Kidney glomerular epithelial cell (primary cell): ENCODE measurements at regions not wholly inside any gene's neighbourhood (a gene's known extent, or its start where the extent isn't known, plus 50 kb on each side); places are given as distances from the start of the nearest gene placed in this dataset.
"Not testable (repeated sequence)": the region's sequence is repeated elsewhere in the genome, so short reads cannot be mapped to it uniquely, and the experiment has no call there.

Experiments
- DNase-seq: peaks from one replicate; lab custom pipeline; 2025; lab: John Stamatoyannopoulos, UW

DNA sequence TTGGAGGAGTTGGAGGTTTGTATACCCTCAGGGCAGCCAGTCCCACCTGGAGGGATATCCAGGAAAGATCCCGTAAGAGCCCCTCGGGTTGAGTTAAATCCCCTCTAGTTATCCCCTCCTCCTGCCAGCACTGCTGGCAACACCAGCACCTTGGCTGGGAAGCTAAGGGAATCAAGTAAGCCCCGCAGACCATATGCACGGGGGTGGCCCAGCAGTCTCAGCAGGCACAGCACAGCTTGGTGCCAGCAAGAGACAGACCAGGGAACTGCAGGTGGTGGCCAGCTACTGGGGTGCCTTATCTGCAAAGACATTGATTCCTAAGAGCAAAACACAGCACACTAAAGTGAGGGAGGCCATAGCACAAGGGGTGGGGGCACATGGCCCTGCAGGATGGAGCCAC, 173.8 kb downstream of the GOLGA6L4 start:
- not testable (repeated sequence) for DNase-seq

GRCh38 chr15:84421513-84422181, 179.2 kb upstream of the ZSCAN2 start:
- DNase-seq: not testable (repeated sequence)

DNA sequence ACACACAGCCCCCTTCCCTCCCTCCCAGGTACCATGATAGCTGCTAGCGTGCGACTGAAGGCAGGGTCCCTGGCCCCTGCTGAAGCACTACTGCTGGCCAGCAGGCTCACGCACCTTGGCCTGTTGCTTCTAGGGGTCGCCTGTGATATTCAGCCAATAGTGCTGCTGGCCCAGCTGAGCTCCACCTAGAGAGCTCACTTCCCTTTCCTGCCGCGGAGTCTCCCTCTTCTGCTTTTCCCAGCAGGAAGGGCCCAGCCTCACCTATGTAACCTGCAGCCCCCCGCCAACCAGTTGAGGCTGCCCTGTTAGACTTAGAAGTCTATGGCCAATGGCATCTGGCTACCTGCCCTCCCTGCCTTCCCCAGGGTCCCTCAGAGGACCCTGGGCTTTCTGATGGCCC, 175.5 kb upstream of the ZSCAN2 start:
- DNase-seq: not testable (repeated sequence)

GRCh38 chr15:84473305-84473877, 127.4 kb upstream of the ZSCAN2 start:
- not testable (repeated sequence) for DNase-seq

GRCh38 chr15:84476364-84477033, 124.3 kb upstream of the ZSCAN2 start:
- not testable (repeated sequence) for DNase-seq

- DNase-seq: not testable (repeated sequence)
These were observed 123.3 kb upstream of the ZSCAN2 start for GRCh38 chr15:84477550-84477949.

GRCh38 chr15:84480174-84480681, 120.6 kb upstream of the ZSCAN2 start:
- DNase-seq: not testable (repeated sequence)

DNA sequence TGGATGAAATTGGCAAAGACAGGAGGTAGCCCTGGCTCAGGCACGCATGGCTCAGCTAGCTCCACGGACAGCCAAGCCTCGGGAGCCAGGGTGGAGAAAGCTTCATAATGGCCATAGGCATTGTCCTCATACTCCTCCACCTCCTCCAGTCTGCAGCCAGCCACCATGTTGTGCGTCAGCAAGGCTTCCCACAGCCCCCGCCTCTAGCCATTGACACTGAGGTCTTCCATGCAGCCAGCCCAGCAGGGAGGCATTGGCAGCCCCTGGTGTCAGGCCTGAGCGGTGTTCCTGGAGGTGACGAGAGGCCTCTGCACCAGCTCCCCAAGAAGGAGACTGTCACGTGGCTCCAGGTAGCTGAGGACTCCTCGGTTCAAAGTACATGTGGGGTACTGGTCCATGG, 117.0 kb upstream of the ZSCAN2 start:
- DNase-seq: not testable (repeated sequence)

- not testable (repeated sequence) for DNase-seq
These were observed 100.5 kb upstream of the ZSCAN2 start for GRCh38 chr15:84500165-84500889.

- DNase-seq: not testable (repeated sequence)
These were observed 97.7 kb upstream of the ZSCAN2 start for GRCh38 chr15:84503101-84503500.

GRCh38 chr15:84505552-84505951, 95.3 kb upstream of the ZSCAN2 start:
- DNase-seq: not testable (repeated sequence)

DNA sequence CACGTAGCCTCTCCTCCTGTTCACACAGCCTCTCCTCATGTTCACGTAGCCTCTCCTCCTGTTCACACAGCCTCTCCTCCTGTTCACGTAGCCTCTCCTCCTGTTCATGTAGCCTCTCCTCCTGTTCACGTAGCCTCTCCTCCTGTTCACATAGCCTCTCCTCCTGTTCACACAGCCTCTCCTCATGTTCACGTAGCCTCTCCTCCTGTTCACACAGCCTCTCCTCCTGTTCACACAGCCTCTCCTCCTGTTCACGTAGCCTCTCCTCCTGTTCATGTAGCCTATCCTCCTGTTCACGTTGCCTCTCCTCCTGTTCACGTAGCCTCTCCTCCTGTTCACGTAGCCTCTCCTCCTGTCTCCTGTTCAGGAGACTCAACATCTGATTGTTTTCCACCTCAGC, 88.5 kb upstream of the ZSCAN2 start:
- not testable (repeated sequence) for DNase-seq

DNA sequence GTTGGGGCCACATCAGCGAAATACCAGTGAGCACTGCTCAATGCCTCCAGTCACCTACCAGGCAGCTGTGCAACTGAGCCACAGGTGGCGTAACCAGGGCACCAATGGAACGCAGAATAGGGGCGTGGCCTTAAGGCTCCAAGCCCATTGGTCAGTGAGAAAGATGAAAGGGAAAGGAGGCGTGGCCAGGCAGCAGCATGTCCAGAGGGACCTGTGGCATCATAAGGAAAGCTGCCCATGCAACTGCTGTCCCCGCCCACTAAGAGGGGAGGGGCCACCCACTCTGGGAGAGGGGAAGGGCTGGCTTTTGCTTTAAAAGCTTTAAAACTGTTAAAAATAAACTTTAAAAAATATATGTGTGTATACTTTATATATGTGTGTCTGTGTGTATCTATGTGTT, 84.0 kb upstream of the ZSCAN2 start:
- not testable (repeated sequence) for DNase-seq

DNA sequence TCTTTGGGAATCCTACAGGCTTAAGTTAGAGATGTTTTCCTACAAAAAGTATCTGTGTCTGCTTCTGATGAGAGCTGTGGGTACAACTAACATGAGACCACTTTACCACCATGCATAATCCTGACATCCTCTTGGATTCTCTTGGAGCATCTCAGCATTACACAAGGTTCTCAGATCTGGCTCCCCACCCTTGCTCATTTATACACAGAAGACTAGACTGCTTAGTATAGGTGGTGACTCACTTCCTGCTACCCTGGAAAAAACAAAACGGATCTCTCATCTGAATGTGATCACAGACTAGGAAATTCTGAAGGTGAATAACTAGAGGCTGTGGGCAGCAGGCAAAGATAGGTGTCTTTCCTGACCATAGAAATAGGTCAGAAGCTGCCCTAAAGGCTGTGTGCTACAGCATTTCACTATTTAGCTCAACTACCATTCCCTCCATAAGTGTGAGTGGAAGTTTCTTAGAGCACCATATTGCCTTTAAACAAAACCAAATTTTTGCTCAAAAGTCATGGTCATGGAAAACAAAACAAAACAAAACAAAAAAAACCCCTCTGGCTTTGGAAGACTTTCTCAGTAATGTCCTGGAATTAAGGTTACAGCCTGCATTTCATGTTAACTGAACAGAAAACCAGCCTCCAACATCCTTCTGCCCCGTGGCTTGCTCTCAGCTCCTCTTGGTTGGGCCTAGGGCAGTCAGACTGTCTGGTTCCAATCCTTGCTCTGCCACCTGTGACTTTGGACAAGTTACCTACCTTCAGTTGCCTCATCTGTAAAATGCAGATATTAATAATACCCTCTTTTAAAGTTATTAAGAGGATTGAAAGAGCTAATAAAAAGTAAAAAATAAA, 75.1 kb upstream of the ZSCAN2 start:
- DNase-seq: not testable (repeated sequence)

- DNase-seq: not testable (repeated sequence)
These were observed 70.1 kb upstream of the ZSCAN2 start for GRCh38 chr15:84530751-84531150.

DNA sequence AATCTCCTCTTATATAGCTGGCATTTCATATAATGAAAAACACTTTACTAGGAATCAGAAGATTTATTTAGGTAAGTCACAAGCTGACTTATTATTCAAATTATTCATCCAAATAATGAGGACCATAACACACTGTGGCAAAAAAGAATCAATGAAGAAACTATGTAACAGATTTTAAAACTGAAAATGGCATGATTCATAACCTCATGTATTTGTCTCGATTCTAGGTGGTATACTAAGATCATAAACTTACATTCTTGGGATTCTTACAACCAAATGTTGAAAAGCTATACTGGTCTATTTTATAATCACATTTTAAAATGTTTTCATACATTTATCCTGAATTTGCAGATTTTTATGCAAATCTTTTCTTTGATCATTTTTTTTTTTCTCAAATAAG, 69.6 kb upstream of the ZSCAN2 start:
- not testable (repeated sequence) for DNase-seq

GRCh38 chr15:84531709-84532367, 69.0 kb upstream of the ZSCAN2 start:
- DNase-seq: peak; percentile 66

DNA sequence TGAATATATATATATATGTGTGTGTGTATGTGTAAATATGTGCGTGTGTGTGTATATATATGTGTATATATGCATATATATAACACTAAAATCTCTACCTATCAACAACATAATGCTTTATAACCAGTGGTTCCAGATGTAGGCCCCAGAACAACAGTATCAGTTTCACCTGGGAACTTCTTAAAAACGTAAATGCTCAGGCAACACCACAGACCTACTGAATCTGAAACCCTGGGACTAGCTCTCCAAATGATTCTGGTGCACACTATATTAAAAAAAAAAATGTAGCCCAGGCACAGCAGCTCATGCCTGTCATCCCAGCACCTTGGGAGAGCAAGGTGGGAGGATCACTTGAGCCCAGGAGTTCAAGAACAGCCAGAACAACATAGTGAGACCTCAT, 67.1 kb upstream of the ZSCAN2 start:
- not testable (repeated sequence) for DNase-seq

- DNase-seq: not testable (repeated sequence)
These were observed 66.1 kb upstream of the ZSCAN2 start for GRCh38 chr15:84534561-84535235.

GRCh38 chr15:84536181-84536580, 64.6 kb upstream of the ZSCAN2 start:
- not testable (repeated sequence) for DNase-seq
